Kidney epithelial cell (primary cell): ENCODE measurements at regions not wholly inside any gene's neighbourhood (a gene's known extent, or its start where the extent isn't known, plus 50 kb on each side); places are given as distances from the start of the nearest gene placed in this dataset.

Experiments used
- DNase-seq: peaks from one replicate; pipeline ENCODE4 v3.0.0-alpha.2; 2010; ENCODE audit warnings: low read depth
- H3K27me3 ChIP-seq: 2 replicates; pipeline ENCODE4 v1.6.0; 2011; ENCODE audit warnings: low read length; ENCODE audit not compliant: control insufficient read depth, insufficient read depth
- H3K36me3 ChIP-seq: 2 replicates; pipeline ENCODE4 v1.5.1; 2011; ENCODE audit warnings: low read length; ENCODE audit not compliant: control insufficient read depth, insufficient read depth
- H3K4me3 ChIP-seq: 2 replicates; pipeline ENCODE4 v1.5.1; 2011; ENCODE audit warnings: low read depth, mild to moderate bottlenecking, control low read depth, low read length
- CTCF ChIP-seq: IDR thresholded peaks from 2 replicates; pipeline ENCODE4 v1.5.1; 2011; ENCODE audit warnings: mild to moderate bottlenecking, moderate library complexity, low read length, control low read depth, inconsistent platforms; ENCODE audit not compliant: insufficient read depth, poor library complexity, severe bottlenecking

DNA sequence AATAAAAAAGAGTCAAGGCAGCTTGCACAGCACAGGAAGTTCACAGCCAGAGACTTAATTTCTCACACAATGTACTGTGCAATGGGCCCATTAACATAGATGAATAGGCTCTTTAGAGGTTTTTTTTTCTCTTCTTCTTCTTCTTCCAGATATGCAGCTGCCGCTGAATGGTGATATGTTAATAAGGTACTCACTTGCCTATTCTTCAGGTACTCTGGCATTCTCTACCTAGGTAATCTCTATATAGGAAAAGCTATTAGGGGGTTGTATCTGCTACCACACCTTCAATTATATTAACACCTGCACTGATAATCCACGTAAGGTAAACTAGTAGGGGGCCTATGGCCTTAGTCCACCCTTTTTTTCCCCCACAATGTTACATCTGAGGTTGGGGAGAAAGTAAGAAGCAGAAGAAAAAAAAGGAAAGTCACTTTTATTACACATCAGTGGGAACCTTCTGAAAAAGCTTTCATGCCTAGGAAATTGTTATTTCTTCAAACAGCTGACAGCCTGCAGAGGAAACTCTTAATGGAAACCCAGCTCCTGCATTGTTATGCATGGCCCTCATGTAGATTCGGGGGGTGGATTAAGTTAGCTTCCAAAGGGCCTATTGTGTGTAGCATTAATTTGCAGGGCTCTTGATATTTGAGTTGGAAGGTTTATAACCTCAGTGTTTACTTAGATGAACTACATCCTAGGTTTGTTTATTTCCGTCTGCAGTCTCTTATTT lies 525.5 kb downstream of the ZIC1 start:
- no peak overlapping the region for H3K4me3 ChIP-seq
- no peaks in the 10 kb centered on the region for H3K27me3 ChIP-seq
- DNase-seq: no peak
- TF ChIP-seq CTCF: no peak
- H3K36me3 ChIP-seq: no peaks in the 10 kb centered on the region

DNA sequence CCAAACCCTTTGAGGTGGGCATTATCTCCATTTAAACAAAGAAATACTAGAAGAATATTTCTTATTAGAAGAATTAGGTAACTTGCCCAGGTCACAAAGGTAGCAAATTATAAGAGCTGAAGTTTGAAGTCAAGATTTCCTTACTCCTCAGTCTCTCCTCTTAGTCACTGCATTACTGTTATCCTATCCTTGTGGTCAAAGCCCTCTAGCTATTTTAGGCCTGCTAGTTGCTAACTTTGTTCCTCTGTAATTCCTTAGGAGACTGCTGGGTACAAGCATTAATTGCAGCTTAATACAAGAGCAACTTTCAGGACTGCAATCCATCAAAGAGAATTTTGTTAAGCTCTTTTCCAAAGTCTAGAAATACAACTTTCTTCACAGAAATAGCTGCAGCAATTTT lies 528.2 kb downstream of the ZIC1 start:
- no peak for TF ChIP-seq CTCF
- Histone ChIP-seq H3K4me3 (no peak overlapping the region), H3K36me3 (no peaks in the 10 kb centered on the region), H3K27me3 (no peaks in the 10 kb centered on the region)
- no peak for DNase-seq

- H3K27me3 ChIP-seq: no peaks in the 10 kb centered on the region
- no peaks in the 10 kb centered on the region for H3K36me3 ChIP-seq
- TF ChIP-seq CTCF: no peak
- DNase-seq: no peak
- no peak overlapping the region for H3K4me3 ChIP-seq
Observed at GRCh38 chr3:147937891-147938290, 528.7 kb downstream of the ZIC1 start.

- no peak for TF ChIP-seq CTCF
- H3K36me3 ChIP-seq: no peaks in the 10 kb centered on the region
- no peaks in the 10 kb centered on the region for H3K27me3 ChIP-seq
- H3K4me3 ChIP-seq: no peak overlapping the region
- no peak for DNase-seq
Observed at GRCh38 chr3:147939425-147939824, 530.3 kb downstream of the ZIC1 start.

GRCh38 chr3:147939839-147940238 lies 530.7 kb downstream of the ZIC1 start:
- no peaks in the 10 kb centered on the region for H3K36me3 ChIP-seq
- TF ChIP-seq CTCF: no peak
- DNase-seq: no peak
- H3K4me3 ChIP-seq: no peak overlapping the region
- H3K27me3 ChIP-seq: no peaks in the 10 kb centered on the region
